UCSD-AML1 (cell line): ENCODE measurements at regions not wholly inside any gene's neighbourhood (a gene's known extent, or its start where the extent isn't known, plus 50 kb on each side); places are given as distances from the start of the nearest gene placed in this dataset.

ENCODE experiments used
- DNase-seq: peaks from one replicate; lab custom pipeline; 2025; ENCODE audit not compliant: unreplicated experiment; lab: John Stamatoyannopoulos, UW

GRCh38 chr22:47853750-47854149, 1091.3 kb downstream of the TBC1D22A start:
- no peak for DNase-seq

- no peak for DNase-seq
Measured at GRCh38 chr22:47851586-47851985, 1089.1 kb downstream of the TBC1D22A start.

- DNase-seq, result no peak
Measured at GRCh38 chr22:47850644-47851151, 1088.2 kb downstream of the TBC1D22A start.

- no peak for DNase-seq
Measured at GRCh38 chr22:47849576-47849975, 1087.1 kb downstream of the TBC1D22A start.

GRCh38 chr22:47848184-47848920, 1085.9 kb downstream of the TBC1D22A start:
- no peak for DNase-seq

- DNase-seq, result no peak
Measured at GRCh38 chr22:47847131-47847890, 1084.9 kb downstream of the TBC1D22A start.

GRCh38 chr22:47846206-47846605, 1083.8 kb downstream of the TBC1D22A start:
- no peak for DNase-seq

GRCh38 chr22:47842119-47842518, 1079.7 kb downstream of the TBC1D22A start:
- DNase-seq, result no peak

GRCh38 chr22:47841156-47841555, 1078.7 kb downstream of the TBC1D22A start:
- DNase-seq, result no peak

- no peak for DNase-seq
Measured at GRCh38 chr22:47839595-47840227, 1077.3 kb downstream of the TBC1D22A start.

GRCh38 chr22:47837703-47838102, 1075.3 kb downstream of the TBC1D22A start:
- peak; percentile 18 for DNase-seq

GRCh38 chr22:47836957-47837356, 1074.5 kb downstream of the TBC1D22A start:
- DNase-seq, result no peak

GRCh38 chr22:47835726-47836125, 1073.3 kb downstream of the TBC1D22A start:
- DNase-seq, result no peak

GRCh38 chr22:47826016-47826415, 1063.6 kb downstream of the TBC1D22A start:
- no peak for DNase-seq

- DNase-seq, result no peak
Measured at GRCh38 chr22:47822422-47822821, 1060.0 kb downstream of the TBC1D22A start.

- DNase-seq, result no peak
Measured at GRCh38 chr22:47818496-47818895, 1056.0 kb downstream of the TBC1D22A start.

GRCh38 chr22:47817380-47817779, 1054.9 kb downstream of the TBC1D22A start:
- DNase-seq, result no peak

- no peak for DNase-seq
Measured at GRCh38 chr22:47816863-47817210, 1054.4 kb downstream of the TBC1D22A start.

- no peak for DNase-seq
Measured at GRCh38 chr22:47816121-47816862, 1053.8 kb downstream of the TBC1D22A start.

GRCh38 chr22:47814474-47814873, 1052.0 kb downstream of the TBC1D22A start:
- no peak for DNase-seq

- no peak for DNase-seq
Measured at GRCh38 chr22:47813661-47814060, 1051.2 kb downstream of the TBC1D22A start.
